ENCODE measurements at regions not wholly inside any gene's neighbourhood (a gene's known extent, or its start where the extent isn't known, plus 50 kb on each side); places are given as distances from the start of the nearest gene placed in this dataset.

DNA sequence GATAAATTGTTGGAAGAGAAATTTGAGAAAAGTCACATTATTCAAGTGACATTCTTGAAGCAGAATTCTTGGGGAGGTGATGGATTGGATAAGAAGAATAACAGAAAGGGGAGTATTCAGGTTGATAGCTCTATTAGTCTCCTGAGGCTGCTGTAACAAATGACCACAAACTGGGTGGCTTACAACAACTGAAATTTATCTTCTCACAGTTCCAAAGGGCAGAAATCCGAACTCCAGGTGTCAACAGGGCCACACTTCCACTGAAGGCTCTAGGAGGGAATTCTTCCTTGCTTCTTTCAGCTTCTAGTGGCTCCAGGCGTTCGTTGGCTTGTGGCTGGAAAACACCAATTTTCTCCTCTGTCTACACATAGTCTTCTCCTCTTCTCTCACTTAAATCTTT, 99.8 kb downstream of the TES start:
- no peak for DNase-seq

- DNase-seq: no peak
Observed at GRCh38 chr7:116311259-116311658, 100.9 kb downstream of the TES start.

DNA sequence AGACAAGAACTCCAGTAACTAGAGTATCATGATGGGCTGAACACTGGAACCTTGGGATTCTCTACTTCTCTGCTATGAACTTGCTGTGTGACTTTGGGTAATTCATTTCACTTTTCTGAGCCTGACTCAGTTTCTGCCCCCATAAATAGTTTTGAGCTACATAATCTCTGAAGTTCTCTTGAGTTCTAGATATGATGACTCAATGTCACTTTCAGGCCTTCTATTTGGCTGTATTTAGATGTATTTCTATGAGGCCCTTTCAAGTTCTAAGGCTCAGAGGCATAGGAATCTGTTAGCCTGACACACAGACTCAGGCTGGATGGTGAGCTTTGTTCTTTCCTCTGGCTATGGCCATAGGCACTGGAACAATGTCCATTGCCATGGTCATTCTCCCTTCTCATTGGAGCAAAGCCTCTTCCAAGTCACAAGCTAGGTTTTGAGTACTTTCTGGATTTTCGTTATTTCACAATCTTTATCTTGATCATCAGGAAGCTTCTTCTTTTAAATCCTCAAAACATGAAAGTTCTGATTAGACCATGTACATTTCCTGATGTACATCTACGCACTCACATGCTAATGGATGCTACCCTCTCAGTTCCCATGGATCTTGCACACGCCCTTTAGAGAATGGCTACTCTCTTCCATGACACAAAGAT, 101.6 kb downstream of the TES start:
- no peak for DNase-seq

GRCh38 chr7:116315293-116315692, 105.0 kb downstream of the TES start:
- DNase-seq: peak; percentile 14

GRCh38 chr7:116315803-116316202, 105.5 kb downstream of the TES start:
- DNase-seq: no peak

DNA sequence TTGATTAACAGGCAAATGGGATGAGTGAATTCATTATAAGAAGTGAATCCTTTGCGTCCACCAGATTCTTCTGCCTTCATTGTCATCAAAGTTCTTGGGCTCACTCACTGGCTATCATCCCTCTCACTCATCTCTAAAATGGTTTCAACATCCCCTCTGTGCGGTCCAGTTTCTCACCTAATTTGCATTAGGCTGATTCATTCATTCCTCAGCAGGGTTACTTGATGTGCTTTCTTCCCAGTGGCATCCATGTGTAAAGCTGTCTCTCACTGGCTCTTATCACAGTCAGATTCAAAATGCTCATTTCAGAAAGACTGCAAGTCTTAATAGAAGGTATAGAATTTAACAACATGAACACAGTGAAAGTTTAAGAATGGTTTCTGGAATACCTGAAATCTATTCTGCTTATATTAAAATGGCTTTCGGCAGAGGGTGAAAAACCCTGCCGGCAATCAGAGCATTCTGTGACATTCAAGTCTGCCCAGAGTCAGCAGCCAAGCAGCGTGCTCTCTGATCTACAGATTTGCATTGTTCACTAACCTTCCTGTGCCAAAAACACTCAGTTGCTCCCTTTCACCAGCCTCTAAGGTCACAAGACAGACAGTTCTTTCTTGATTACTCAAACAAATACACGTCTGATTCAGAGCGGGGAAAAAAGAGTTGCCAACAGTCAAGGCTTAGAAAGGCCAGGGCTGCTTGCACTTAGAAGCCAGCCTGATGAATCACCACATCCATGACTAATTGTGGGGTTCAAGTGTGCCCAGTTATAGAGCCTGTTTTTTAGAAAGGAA, 106.7 kb downstream of the TES start:
- DNase-seq: no peak

DNA sequence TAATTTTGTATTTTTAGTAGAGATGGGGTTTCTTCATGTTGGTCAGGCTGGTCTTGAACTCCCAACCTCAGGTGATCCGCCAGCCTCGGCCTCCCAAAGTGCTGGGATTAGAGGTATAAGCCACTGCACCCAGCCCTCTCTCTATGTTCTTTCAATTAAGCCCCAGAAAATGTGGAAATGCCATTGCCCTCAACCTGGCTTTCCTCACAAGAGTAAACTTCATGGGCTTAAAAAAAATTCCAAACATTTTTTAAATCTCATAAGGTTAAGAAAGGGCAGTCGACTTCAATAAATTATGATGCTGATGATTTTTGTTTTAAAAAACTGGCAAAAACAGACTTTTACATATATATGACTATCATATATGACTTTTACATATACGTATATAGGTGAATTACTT, 107.6 kb downstream of the TES start:
- no peak for DNase-seq

DNA sequence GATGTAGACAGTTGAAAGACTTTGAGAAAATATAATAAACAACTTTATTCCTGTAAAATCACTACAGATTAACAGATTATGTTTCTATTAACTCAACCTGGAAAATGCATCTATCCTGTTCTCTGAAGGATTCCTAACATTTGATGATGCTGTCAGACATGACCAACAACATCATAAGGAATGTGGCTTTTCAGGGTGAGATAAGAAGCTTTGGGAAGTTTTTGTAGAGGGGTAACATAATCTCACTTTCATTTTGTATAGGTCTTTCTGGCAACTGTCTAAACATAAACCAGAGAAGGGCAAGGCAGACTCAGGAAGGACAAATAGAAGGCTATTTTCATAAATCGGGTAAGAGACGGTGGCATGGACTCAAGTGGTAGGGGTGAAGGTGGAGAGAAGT, 112.2 kb downstream of the TES start:
- DNase-seq: no peak

- DNase-seq: no peak
Observed at GRCh38 chr7:116324582-116324981, 114.2 kb downstream of the TES start.

- DNase-seq: no peak
Observed at GRCh38 chr7:116325517-116325916, 115.2 kb downstream of the TES start.

GRCh38 chr7:116327135-116327534, 116.8 kb downstream of the TES start:
- no peak for DNase-seq

DNA sequence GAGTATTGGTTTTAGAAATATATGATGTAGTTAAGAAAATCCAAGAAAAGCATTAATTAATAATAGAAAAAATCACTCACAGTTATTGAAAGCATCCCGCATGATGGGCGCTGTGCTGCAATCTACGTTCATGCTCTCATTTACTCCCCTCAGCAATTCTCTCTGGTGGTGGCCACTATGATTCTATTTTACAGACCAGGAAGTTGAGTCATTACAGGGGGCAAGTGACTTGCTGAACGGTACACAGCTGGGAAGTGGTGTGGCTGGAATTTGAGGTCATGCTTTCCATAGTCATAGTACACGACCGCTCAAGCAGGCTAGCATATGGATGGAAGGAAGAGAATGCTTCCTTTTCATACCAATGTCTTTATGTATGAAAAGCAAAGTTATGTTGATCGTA, 117.4 kb downstream of the TES start:
- no peak for DNase-seq

DNA sequence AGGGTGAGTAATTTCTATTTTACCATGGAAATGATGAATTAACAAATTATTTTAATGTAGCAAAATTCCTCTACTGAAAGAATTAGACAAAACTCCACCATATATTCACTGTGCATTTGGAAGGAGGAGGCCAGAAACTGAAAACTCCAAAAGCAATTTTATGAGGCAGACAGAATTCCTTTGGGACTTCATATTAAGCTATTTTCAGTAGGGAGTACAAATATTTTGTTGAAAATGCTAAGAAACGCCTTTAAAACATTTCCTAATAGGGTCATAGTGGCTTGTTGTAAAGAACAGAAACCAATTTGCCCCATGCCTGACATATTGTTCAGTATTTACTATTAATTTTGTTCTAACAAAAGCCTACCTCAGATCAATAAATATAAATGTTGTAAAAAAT, 117.8 kb downstream of the TES start:
- DNase-seq: no peak

- no peak for DNase-seq
Observed at GRCh38 chr7:116329686-116330503, 119.6 kb downstream of the TES start.

DNA sequence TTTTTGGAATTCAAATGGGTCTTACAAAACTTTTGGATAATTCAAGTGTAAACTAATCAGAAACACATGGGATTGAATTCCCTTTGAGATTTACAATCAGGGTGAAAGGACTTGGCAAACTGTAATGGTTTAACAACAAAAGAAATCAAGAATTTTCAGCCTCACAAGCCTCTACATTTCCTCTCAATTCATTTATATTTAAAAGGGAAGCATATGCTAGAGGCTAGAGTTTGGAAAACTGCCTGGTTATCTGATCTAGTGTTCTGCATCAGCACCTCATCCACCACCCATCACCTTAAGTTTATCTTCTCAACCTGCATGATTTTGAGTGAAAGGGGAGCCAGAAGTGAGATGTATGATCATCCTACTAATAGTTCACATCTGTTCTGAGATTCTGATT, 120.7 kb downstream of the TES start:
- DNase-seq: no peak

DNA sequence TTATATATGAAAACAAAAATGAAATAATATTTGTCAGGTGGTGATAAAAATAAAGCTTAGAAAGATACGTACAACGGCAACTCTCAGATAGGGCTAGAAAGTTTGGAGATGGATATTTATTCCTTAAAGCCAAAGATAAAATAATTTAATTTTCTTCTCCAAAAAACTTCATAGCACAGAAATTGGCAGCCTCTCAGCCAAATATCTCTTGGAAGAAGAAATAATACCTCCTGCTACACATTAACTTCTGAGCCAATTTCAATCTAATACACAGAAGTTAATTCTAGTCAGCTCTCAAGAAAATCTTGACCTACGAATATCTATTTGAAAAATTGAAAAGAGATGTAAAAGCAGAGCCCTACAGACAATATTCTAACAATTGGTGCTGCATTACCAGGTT, 122.4 kb downstream of the TES start:
- no peak for DNase-seq

DNA sequence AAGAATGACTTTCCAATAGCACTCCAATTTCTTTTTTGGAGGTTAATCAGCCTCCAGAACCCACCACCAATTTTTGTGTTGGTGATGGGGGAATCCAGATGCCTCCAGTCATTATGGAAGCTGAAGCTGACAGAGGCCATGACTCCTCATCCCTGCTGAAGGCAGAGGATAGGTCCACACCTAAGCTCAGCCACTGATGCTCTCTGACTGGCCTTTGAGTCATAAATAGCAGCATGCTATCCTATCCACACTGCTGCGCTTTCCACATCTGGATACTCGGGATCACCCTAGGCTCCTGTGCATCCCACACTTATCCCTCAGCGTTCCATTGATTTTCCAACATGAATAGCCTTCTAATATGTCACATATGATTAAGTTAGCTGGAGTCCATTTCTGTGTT, 124.2 kb downstream of the TES start:
- DNase-seq: no peak

DNA sequence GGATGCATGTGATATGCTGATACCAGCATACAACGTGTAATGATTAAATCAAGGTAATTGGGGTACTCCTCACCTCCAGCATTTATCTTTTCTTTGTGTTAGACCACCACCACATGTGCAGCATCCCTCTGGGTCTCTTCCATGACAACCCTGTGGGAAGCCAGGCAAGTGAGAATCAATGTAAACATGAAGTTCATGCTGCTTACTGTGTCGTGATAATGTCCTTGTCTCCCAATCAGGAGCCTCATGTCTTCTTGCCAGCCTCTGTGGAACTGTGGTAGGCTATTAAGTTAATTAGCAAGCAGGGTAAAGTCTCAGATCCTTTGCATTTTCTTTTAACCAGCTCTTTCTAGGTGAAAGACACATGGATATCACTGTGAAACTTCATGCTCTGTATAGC, 126.7 kb downstream of the TES start:
- DNase-seq: no peak

DNA sequence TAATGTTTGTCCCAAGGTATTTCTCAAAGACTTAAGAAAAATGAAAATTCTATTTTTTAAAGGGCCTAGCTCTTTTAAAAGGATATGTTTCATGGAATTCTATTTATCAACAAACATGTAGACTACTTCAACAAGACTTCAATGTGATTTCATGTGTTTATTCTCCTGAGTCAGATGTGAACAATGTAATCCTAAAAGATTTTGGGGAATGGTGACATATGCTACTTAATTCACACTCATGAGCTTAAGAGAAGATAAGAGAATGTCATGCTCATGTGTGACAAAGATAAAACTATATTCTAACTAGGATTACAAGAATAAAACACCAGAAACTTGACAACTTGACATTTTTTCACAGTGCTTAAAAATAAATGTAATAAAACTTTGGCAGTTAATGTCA, 127.5 kb downstream of the TES start:
- DNase-seq: no peak

GRCh38 chr7:116339564-116339963, 129.2 kb downstream of the TES start:
- no peak for DNase-seq

GRCh38 chr7:116340201-116340847, 130.0 kb downstream of the TES start:
- no peak for DNase-seq

DNA sequence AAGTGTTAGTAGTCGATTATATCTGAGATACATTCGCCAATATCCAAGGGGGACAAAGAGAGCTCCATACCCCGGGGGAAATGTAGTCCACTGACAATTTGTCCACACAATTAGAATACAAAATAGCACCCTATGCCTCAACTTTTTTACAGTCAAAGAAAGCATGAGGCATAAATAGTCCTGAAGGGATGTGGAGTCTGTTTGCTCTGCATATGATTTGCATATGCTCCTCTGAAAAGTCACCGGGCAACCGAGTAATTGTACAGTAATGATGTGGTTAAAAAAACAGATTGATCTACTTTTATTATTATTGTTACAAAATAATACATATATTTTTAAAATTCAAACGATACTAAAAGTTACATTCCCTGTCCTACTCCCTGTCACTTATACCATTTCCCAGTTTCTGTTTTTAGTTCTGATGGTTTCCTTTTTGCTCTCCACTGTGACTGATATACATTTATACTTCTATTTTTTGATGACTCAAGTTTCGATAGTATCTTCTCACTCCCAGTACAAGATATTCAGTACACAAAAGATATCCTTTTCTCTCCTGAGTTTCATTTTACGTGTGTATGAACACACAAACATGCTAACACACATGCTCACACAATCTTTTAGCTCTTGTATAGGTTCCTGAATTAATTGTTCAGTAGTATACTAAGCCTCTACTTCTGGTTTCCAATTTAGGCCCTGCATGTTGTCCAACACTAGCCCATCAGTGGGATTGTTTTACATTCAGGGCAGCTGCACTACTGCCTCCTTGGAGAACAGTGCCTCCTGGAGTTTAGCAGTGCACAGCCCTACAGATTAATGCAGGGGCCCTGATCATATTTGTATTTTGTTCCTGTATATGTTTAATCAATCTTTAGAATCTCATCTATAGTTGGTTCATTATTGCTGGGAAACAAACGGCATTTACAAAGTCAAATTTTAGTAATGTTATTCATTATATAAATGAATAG, 130.9 kb downstream of the TES start:
- DNase-seq: no peak

Data from 8988T (cell line).